HepG2 (cell line): ENCODE measurements at regions not wholly inside any gene's neighbourhood (a gene's known extent, or its start where the extent isn't known, plus 50 kb on each side); places are given as distances from the start of the nearest gene placed in this dataset.
A peak's percentile ranks its signal among the peaks of the same experiment; 100 is the strongest.

Source experiments
- ATAC-seq: fragments of 200-7000 bp; cut with Tn5 transposase; 3 replicates; pipeline ENCODE4 v1.9.1; 2020; ENCODE audit warnings: mild to moderate bottlenecking, moderate library complexity
- BruUV-seq: library from RNA; stranded (reverse); fragments of 400-500 nt; replicated peaks from 2 replicates; lab custom pipeline; 2021; lab: Mats Ljungman, UMichigan
- CTCF ChIA-PET: fragments of 300-600 bp; formaldehyde crosslinking; extraction: SDS; loops from one replicate; lab custom pipeline; 2021; ENCODE audit warnings: low total read pairs, inconsistent platforms, low intra/inter-chr PET ratio; lab: Yijun Ruan, JAX
- POLR2A ChIA-PET: fragments of 350-600 bp; sonication (Branson Sonifier 250); formaldehyde crosslinking; loops from one replicate; lab custom pipeline; 2020; ENCODE audit warnings: antibody characterized with exemption, inconsistent platforms; lab: Yijun Ruan, JAX
- DNase-seq: peaks from one replicate; pipeline ENCODE4 v3.0.0-alpha.2; 2015; ENCODE audit warnings: low spot score
- FAIRE-seq: peaks from 3 replicates; lab custom pipeline; 2011; peaks lifted over from hg19 to GRCh38; lab: Jason Lieb, UNC
- H2AFZ ChIP-seq: one replicate; pipeline ENCODE4 v1.6.1; 2011; ENCODE audit warnings: low read length, inconsistent platforms
- H3K27ac ChIP-seq: fragments of 300-600 bp; 3 replicates; pipeline ENCODE4 v1.8.0; 2011; ENCODE audit warnings: mixed run types, mild to moderate bottlenecking, mixed read lengths, low read length, inconsistent platforms; ENCODE audit not compliant: insufficient read depth; ENCODE audit errors: extremely low read length
- H3K27me3 ChIP-seq, 2 experiments: fragments of 200-600 bp in 1 of 2; 2 replicates in 1 of 2; 3 replicates in 1 of 2; pipeline versions ENCODE4 v1.6.0 to v1.8.0; 2011; ENCODE audit warnings: low read length in 2 of 2, mild to moderate bottlenecking in 2 of 2, moderate library complexity in 2 of 2, inconsistent platforms in 1 of 2; ENCODE audit not compliant: insufficient read depth in 2 of 2, control insufficient read depth in 1 of 2
- H3K36me3 ChIP-seq, 2 experiments: fragments of 200-600 bp in 1 of 2; replicated peaks in 1 of 2; 2 replicates in 1 of 2; 3 replicates in 1 of 2; pipeline versions ENCODE4 v1.5.1 to v1.8.0; 2011; ENCODE audit warnings: low read length in 2 of 2, inconsistent platforms in 1 of 2; ENCODE audit not compliant: insufficient read depth in 2 of 2, control insufficient read depth in 1 of 2
- H3K4me1 ChIP-seq: 2 replicates; pipeline ENCODE4 v1.5.1; 2012; ENCODE audit warnings: low read length, inconsistent platforms; ENCODE audit not compliant: insufficient read depth
- H3K4me2 ChIP-seq: 2 replicates; pipeline ENCODE4 v1.6.0; 2011; ENCODE audit warnings: low read depth, low read length, inconsistent platforms
- H3K4me3 ChIP-seq, 3 experiments: fragments of 200-600 bp in 1 of 3; sonication (generic), shearing (Covaris generic) in 1 of 3; replicated peaks in 1 of 3; 2 replicates each; pipeline ENCODE4 v1.5.1; 2011 to 2016; ENCODE audit warnings: low read length in 3 of 3, inconsistent platforms in 2 of 3, low read depth in 2 of 3, mild to moderate bottlenecking in 2 of 3, control low read depth in 1 of 3, mixed read lengths in 1 of 3; ENCODE audit not compliant: insufficient read depth in 1 of 3
- H3K79me2 ChIP-seq: one replicate; pipeline ENCODE4 v1.6.1; 2011; ENCODE audit warnings: low read length, inconsistent platforms; ENCODE audit not compliant: insufficient read depth
- H3K9ac ChIP-seq: 2 replicates; pipeline ENCODE4 v1.6.0; 2011; ENCODE audit warnings: mild to moderate bottlenecking, low read depth, low read length, inconsistent platforms; ENCODE audit not compliant: insufficient read depth
- H3K9me3 ChIP-seq: 2 replicates; pipeline ENCODE4 v1.5.1; 2012; ENCODE audit warnings: mild to moderate bottlenecking, low read length
- H4K20me1 ChIP-seq: 2 replicates; pipeline ENCODE4 v1.6.0; 2011; ENCODE audit warnings: inconsistent platforms, mild to moderate bottlenecking, low read length, moderate library complexity; ENCODE audit not compliant: insufficient read depth
- CREB1 ChIP-seq, 2 experiments: fragments of 450-650 bp in 1 of 2; IDR thresholded peaks; 2 replicates each; pipeline ENCODE4 v1.6.1; 2016 to 2017; ENCODE audit warnings: control low read depth in 1 of 2, mild to moderate bottlenecking in 1 of 2, missing compliant biosample characterization in 1 of 2, missing genetic modification characterization in 1 of 2
- E2F2 ChIP-seq: sonication (generic); formaldehyde crosslinking; IDR thresholded peaks from 2 replicates; pipeline ENCODE4 v1.4.0; 2020; ENCODE audit warnings: missing genetic modification reagents, borderline replicate concordance
- HNRNPK ChIP-seq: fragments of 200-400 bp; formaldehyde crosslinking; IDR thresholded peaks from 2 replicates; pipeline ENCODE4 v1.6.1; 2018; ENCODE audit warnings: low read length, low read depth, moderate library complexity, mild to moderate bottlenecking; ENCODE audit not compliant: poor library complexity, severe bottlenecking
- MAZ ChIP-seq, 2 experiments: sonication (generic) in 1 of 2; formaldehyde crosslinking in 1 of 2; IDR thresholded peaks; 2 replicates each; pipeline versions ENCODE4 v1.5.0 to v1.6.1; 2012 to 2020; ENCODE audit warnings: low read depth in 2 of 2, mild to moderate bottlenecking in 2 of 2, borderline replicate concordance in 1 of 2, improper control_type of control experiment in 1 of 2, low read length in 1 of 2, missing genetic modification reagents in 1 of 2, moderate library complexity in 1 of 2
- NCOA5 ChIP-seq: sonication (generic); formaldehyde crosslinking; IDR thresholded peaks from 2 replicates; pipeline ENCODE4 v1.4.0; 2020; ENCODE audit warnings: missing genetic modification reagents
- PREB ChIP-seq: sonication (generic); formaldehyde crosslinking; IDR thresholded peaks from 2 replicates; pipeline ENCODE4 v1.4.0; 2020; ENCODE audit warnings: missing genetic modification reagents
- SMC3 ChIP-seq: IDR thresholded peaks from 2 replicates; pipeline ENCODE4 v1.6.1; 2011; ENCODE audit warnings: low read length, improper control_type of control experiment
- STAG1 ChIP-seq: sonication (generic); formaldehyde crosslinking; IDR thresholded peaks from 2 replicates; pipeline ENCODE4 v1.4.0; 2020; ENCODE audit warnings: missing genetic modification reagents
- WIZ ChIP-seq: sonication (generic); formaldehyde crosslinking; IDR thresholded peaks from 2 replicates; pipeline ENCODE4 v1.5.1; 2020; ENCODE audit warnings: mild to moderate bottlenecking, missing genetic modification reagents
- ZFP90 ChIP-seq: sonication (generic); formaldehyde crosslinking; IDR thresholded peaks from 2 replicates; pipeline ENCODE4 v1.8.0; 2022; ENCODE audit warnings: missing genetic modification reagents, mild to moderate bottlenecking, inconsistent platforms, borderline replicate concordance
- ZNF567 ChIP-seq: sonication (generic); formaldehyde crosslinking; IDR thresholded peaks from 2 replicates; pipeline ENCODE4 v1.8.1; 2023; ENCODE audit warnings: mild to moderate bottlenecking, missing genetic modification reagents, borderline replicate concordance
- WGBS: methylation state at CpG from one replicate; pipeline ENCODE4 v1.1.6; 2017; ENCODE audit warnings: low lambda C conversion rate; 5-methylcytosine and 5-hydroxymethylcytosine counted together
- in situ Hi-C: cut with HindIII; loops from 2 replicates; pipeline ENCODE4 v1.10.0; 2017; ENCODE audit warnings: low pct_unique_long_range_greater_than_20kb; ENCODE audit not compliant: extremely low pct_ligation_motif_present
- intact Hi-C: fragments of 100-400 bp; cut with micrococcal nuclease; formaldehyde crosslinking; loops from one replicate; pipeline ENCODE4 v1.10.0; 2022; ENCODE audit not compliant: unreplicated experiment
- TF ChIP-seq, protein P1 (sequence below): sonication (generic); formaldehyde crosslinking; IDR thresholded peaks from 2 replicates; pipeline ENCODE4 v1.5.1; 2020; ENCODE audit warnings: mild to moderate bottlenecking, missing genetic modification reagents, moderate library complexity
- TF ChIP-seq, protein P2 (sequence below): sonication (generic); formaldehyde crosslinking; IDR thresholded peaks from 2 replicates; pipeline ENCODE4 v1.5.0; 2020; ENCODE audit warnings: mild to moderate bottlenecking, missing genetic modification reagents
- TF ChIP-seq, protein P3 (sequence below): sonication (generic); formaldehyde crosslinking; IDR thresholded peaks from 2 replicates; pipeline ENCODE4 v1.4.0; 2020; ENCODE audit warnings: missing genetic modification reagents

DNA sequence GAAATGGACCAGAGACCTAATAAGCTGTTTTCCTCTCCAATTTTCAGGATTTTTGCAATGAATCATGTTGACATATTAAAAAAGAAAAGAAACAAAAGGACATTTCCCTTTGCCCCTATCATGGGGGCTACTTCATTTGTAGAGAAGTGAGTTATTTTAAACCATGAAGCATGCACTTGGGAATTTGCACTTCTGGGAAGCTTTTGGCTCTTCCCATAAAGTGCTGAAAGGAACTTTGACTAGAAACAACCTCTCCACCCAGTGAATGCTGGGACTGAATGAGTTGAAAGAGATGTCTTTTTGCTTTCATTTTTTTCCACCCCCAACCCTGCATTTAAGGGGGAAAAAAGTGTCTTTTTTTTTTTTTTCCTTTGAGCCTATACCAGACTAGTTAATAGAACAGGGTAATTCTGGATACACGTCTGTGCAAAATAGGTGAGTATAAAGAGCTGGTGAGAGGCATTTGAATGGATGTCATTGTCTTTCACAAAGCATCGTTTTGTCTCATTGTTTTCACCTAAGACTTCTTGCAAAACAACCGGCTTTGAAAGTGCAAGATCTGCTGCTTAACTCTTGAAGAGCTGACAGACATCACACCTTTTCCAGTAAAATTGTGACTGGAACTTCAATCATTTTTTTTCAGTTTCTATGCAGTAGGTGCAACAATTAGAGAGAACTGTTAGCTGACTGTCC is 138.7 kb upstream of the BACH2 start (continued):
- TF ChIP-seq, protein P1, sequence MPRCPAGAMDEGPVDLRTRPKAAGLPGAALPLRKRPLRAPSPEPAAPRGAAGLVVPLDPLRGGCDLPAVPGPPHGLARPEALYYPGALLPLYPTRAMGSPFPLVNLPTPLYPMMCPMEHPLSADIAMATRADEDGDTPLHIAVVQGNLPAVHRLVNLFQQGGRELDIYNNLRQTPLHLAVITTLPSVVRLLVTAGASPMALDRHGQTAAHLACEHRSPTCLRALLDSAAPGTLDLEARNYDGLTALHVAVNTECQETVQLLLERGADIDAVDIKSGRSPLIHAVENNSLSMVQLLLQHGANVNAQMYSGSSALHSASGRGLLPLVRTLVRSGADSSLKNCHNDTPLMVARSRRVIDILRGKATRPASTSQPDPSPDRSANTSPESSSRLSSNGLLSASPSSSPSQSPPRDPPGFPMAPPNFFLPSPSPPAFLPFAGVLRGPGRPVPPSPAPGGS (CRISPR knock-in tag) = no peak
- TF ChIP-seq HNRNPK = no peak
- no peak for TF ChIP-seq MAZ (IDR thresholded peaks at IDR 0.05; ENCODE audit: borderline replicate concordance, low read depth, low read length)
- no peak for TF ChIP-seq MAZ (CRISPR knock-in tag; IDR thresholded peaks at IDR 0.05; ENCODE audit: low read depth)
- TF ChIP-seq CREB1 (IDR thresholded peaks at IDR 0.05) = no peak
- TF ChIP-seq CREB1 (CRISPR knock-in tag; IDR thresholded peaks at IDR 0.05) = no peak
- no peak for TF ChIP-seq E2F2 (CRISPR knock-in tag)
- no peak for TF ChIP-seq NCOA5
- TF ChIP-seq WIZ (CRISPR knock-in tag) = no peak
- TF ChIP-seq, all 625 proteins: peak for 0

DNA sequence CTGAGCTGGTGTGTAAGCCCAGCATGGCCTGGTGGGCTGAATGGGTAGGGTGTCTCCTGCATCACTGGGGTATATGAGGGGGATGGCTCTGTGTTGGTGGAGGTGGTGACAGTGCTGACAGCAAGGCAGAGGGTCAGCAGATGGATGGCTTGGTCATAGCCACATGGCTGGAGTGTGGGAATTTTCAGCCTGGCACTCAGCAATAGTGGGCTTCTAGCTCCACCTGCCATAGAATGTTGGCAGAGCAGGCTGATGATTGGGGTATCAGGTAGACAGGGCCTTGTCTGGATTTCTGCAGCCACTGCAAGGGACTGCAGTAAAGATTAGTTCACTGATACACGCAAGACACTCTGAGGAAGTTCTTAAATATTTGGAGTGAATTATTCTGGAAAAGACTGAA is 137.5 kb upstream of the BACH2 start:
- no peak overlapping the region for H3K4me3 ChIP-seq
- 40% methylated on average over 1 of the region's 1 CpG for WGBS
- H3K36me3 ChIP-seq = no peaks in the 10 kb centered on the region
- ChIA-PET POLR2A (no interaction called here), CTCF (no interaction called here)
- no peaks in the 10 kb centered on the region for H4K20me1 ChIP-seq
- in situ Hi-C loops (no loop called here), intact Hi-C loops (no loop called here)
- FAIRE-seq (no peak), DNase-seq (no peak), ATAC-seq (no peak)
- no peaks in the 10 kb centered on the region for H3K4me1 ChIP-seq
- H3K27ac ChIP-seq = no peak overlapping the region
- H2AFZ ChIP-seq = no peak overlapping the region
- no TSS peak for BruUV-seq
- no peaks in the 10 kb centered on the region for H3K27me3 ChIP-seq
- peaks cover 15% of the 10 kb centered on the region for H3K9me3 ChIP-seq
- no peak overlapping the region for H3K4me2 ChIP-seq
- no peaks in the 10 kb centered on the region for H3K79me2 ChIP-seq
- no peak overlapping the region for H3K9ac ChIP-seq
- TF ChIP-seq SMC3 (0 out of 2 replicates have a peak, but pooled peaks have one; percentile 1), ZFP90 (CRISPR knock-in tag) (no peak), PREB (CRISPR knock-in tag) (no peak), ZNF567 (CRISPR knock-in tag) (no peak), STAG1 (CRISPR knock-in tag) (peak; percentile 48)
- TF ChIP-seq, protein P2, sequence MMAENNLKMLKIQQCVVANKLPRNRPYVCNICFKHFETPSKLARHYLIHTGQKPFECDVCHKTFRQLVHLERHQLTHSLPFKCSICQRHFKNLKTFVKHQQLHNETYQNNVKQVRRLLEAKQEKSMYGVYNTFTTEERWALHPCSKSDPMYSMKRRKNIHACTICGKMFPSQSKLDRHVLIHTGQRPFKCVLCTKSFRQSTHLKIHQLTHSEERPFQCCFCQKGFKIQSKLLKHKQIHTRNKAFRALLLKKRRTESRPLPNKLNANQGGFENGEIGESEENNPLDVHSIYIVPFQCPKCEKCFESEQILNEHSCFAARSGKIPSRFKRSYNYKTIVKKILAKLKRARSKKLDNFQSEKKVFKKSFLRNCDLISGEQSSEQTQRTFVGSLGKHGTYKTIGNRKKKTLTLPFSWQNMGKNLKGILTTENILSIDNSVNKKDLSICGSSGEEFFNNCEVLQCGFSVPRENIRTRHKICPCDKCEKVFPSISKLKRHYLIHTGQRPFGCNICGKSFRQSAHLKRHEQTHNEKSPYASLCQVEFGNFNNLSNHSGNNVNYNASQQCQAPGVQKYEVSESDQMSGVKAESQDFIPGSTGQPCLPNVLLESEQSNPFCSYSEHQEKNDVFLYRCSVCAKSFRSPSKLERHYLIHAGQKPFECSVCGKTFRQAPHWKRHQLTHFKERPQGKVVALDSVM (CRISPR knock-in tag) = no peak
- TF ChIP-seq, protein P3, sequence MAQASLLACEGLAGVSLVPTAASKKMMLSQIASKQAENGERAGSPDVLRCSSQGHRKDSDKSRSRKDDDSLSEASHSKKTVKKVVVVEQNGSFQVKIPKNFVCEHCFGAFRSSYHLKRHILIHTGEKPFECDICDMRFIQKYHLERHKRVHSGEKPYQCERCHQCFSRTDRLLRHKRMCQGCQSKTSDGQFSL (CRISPR knock-in tag) = no peak
